ENCODE measurements at regions not wholly inside any gene's neighbourhood (a gene's known extent, or its start where the extent isn't known, plus 50 kb on each side); places are given as distances from the start of the nearest gene placed in this dataset.

DNA sequence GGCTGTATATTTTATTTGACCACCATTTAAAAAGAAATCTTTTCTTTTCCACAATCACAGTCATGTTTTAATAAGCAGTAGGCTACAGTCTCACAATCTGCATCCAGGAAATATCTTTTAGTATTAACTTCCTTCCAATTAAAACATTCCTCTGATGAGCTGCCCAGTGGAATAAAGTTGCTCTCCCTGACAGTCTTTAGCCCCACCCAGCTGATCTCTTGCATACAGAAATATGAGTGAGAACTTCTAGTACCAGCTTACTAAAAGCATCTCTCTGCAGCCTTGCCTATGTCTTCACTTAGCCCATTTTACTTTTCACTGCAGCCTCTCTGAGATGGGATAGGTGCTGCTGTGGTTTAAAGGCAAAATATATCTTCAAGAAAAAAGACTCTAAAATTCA is 143.4 kb upstream of the ANO3 start (continued):
- TF ChIP-seq, protein P1, sequence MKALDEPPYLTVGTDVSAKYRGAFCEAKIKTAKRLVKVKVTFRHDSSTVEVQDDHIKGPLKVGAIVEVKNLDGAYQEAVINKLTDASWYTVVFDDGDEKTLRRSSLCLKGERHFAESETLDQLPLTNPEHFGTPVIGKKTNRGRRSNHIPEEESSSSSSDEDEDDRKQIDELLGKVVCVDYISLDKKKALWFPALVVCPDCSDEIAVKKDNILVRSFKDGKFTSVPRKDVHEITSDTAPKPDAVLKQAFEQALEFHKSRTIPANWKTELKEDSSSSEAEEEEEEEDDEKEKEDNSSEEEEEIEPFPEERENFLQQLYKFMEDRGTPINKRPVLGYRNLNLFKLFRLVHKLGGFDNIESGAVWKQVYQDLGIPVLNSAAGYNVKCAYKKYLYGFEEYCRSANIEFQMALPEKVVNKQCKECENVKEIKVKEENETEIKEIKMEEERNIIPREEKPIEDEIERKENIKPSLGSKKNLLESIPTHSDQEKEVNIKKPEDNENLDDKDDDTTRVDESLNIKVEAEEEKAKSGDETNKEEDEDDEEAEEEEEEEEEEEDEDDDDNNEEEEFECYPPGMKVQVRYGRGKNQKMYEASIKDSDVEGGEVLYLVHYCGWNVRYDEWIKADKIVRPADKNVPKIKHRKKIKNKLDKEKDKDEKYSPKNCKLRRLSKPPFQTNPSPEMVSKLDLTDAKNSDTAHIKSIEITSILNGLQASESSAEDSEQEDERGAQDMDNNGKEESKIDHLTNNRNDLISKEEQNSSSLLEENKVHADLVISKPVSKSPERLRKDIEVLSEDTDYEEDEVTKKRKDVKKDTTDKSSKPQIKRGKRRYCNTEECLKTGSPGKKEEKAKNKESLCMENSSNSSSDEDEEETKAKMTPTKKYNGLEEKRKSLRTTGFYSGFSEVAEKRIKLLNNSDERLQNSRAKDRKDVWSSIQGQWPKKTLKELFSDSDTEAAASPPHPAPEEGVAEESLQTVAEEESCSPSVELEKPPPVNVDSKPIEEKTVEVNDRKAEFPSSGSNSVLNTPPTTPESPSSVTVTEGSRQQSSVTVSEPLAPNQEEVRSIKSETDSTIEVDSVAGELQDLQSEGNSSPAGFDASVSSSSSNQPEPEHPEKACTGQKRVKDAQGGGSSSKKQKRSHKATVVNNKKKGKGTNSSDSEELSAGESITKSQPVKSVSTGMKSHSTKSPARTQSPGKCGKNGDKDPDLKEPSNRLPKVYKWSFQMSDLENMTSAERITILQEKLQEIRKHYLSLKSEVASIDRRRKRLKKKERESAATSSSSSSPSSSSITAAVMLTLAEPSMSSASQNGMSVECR (CRISPR knock-in tag; IDR thresholded peaks at IDR 0.05; ENCODE audit: borderline replicate concordance): no peak
- TF ChIP-seq, protein P2, sequence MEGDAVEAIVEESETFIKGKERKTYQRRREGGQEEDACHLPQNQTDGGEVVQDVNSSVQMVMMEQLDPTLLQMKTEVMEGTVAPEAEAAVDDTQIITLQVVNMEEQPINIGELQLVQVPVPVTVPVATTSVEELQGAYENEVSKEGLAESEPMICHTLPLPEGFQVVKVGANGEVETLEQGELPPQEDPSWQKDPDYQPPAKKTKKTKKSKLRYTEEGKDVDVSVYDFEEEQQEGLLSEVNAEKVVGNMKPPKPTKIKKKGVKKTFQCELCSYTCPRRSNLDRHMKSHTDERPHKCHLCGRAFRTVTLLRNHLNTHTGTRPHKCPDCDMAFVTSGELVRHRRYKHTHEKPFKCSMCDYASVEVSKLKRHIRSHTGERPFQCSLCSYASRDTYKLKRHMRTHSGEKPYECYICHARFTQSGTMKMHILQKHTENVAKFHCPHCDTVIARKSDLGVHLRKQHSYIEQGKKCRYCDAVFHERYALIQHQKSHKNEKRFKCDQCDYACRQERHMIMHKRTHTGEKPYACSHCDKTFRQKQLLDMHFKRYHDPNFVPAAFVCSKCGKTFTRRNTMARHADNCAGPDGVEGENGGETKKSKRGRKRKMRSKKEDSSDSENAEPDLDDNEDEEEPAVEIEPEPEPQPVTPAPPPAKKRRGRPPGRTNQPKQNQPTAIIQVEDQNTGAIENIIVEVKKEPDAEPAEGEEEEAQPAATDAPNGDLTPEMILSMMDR (IDR thresholded peaks at IDR 0.05): no peak
- TF ChIP-seq FOXJ3 (CRISPR knock-in tag; IDR thresholded peaks at IDR 0.05; ENCODE audit: borderline replicate concordance) (no peak), NFYB (CRISPR knock-in tag; conservative IDR thresholded peaks at IDR 0.05; ENCODE audit: low read depth) (no peak)
- TF ChIP-seq, protein P3, sequence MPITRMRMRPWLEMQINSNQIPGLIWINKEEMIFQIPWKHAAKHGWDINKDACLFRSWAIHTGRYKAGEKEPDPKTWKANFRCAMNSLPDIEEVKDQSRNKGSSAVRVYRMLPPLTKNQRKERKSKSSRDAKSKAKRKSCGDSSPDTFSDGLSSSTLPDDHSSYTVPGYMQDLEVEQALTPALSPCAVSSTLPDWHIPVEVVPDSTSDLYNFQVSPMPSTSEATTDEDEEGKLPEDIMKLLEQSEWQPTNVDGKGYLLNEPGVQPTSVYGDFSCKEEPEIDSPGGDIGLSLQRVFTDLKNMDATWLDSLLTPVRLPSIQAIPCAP (CRISPR knock-in tag; IDR thresholded peaks at IDR 0.05): no peak

DNA sequence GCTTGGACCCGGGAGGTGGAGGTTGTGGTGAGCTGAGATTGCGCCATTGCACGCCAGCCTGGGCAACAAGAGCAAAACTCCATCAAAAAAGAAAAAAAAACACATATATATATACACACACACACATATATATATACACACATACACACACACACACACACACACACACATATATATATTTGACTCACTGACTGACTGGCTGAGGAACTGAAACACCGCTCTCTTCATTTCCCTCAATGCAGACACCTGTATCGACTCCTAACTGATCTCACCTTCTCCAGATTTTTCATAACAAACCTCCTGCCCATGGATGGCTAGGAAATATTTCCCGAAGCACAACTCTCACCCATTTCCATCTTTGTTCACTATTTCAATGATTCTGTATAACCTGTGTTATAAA is 140.7 kb upstream of the ANO3 start:
- H3K4me1 Mint-ChIP-seq: peaks cover 2% of the 10 kb centered on the region; the same call in 1 of the 2 replicates
- CTCF ChIA-PET: no interaction called here
- no peaks in the 10 kb centered on the region for H3K9me3 Mint-ChIP-seq

More for the DNA sequence above, 140.7 kb upstream of the ANO3 start:
- 0 out of 2 replicates have a peak overlapping the region, but pooled peaks have one; percentile 30 for H3K27ac Mint-ChIP-seq
- POLR2A ChIA-PET: no interaction called here
- no peaks in the 10 kb centered on the region for H3K36me3 Mint-ChIP-seq
- DNase-seq (ENCODE audit: low spot score) (no peak), ATAC-seq (no peak)
- H3K4me3 Mint-ChIP-seq: no peak overlapping the region
- no peaks in the 10 kb centered on the region for H3K27me3 Mint-ChIP-seq (ENCODE audit: low read depth)
- TF ChIP-seq FOXJ3 (CRISPR knock-in tag; IDR thresholded peaks at IDR 0.05; ENCODE audit: borderline replicate concordance) (no peak), SMAD4 (CRISPR knock-in tag; IDR thresholded peaks at IDR 0.05) (no peak), NFATC4 (CRISPR knock-in tag; IDR thresholded peaks at IDR 0.05) (no peak), MXD4 (CRISPR knock-in tag; IDR thresholded peaks at IDR 0.05; ENCODE audit: borderline replicate concordance) (no peak), ZNF138 (CRISPR knock-in tag; conservative IDR thresholded peaks at IDR 0.05) (no peak), GABPB1 (CRISPR knock-in tag; IDR thresholded peaks at IDR 0.05) (no peak), ESRRA (CRISPR knock-in tag; IDR thresholded peaks at IDR 0.05; ENCODE audit: borderline replicate concordance) (no peak), GRHL2 (CRISPR knock-in tag; IDR thresholded peaks at IDR 0.05; ENCODE audit: insufficient replicate concordance, severe bottlenecking) (no peak)
- TF ChIP-seq, protein P4, sequence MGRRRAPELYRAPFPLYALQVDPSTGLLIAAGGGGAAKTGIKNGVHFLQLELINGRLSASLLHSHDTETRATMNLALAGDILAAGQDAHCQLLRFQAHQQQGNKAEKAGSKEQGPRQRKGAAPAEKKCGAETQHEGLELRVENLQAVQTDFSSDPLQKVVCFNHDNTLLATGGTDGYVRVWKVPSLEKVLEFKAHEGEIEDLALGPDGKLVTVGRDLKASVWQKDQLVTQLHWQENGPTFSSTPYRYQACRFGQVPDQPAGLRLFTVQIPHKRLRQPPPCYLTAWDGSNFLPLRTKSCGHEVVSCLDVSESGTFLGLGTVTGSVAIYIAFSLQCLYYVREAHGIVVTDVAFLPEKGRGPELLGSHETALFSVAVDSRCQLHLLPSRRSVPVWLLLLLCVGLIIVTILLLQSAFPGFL (CRISPR knock-in tag; IDR thresholded peaks at IDR 0.05; ENCODE audit: borderline replicate concordance): no peak
- TF ChIP-seq, protein P5, sequence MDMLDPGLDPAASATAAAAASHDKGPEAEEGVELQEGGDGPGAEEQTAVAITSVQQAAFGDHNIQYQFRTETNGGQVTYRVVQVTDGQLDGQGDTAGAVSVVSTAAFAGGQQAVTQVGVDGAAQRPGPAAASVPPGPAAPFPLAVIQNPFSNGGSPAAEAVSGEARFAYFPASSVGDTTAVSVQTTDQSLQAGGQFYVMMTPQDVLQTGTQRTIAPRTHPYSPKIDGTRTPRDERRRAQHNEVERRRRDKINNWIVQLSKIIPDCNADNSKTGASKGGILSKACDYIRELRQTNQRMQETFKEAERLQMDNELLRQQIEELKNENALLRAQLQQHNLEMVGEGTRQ (CRISPR knock-in tag; IDR thresholded peaks at IDR 0.05): no peak
- TF ChIP-seq, protein P6, sequence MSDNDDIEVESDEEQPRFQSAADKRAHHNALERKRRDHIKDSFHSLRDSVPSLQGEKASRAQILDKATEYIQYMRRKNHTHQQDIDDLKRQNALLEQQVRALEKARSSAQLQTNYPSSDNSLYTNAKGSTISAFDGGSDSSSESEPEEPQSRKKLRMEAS (CRISPR knock-in tag; IDR thresholded peaks at IDR 0.05): no peak
- TF ChIP-seq, protein P7, sequence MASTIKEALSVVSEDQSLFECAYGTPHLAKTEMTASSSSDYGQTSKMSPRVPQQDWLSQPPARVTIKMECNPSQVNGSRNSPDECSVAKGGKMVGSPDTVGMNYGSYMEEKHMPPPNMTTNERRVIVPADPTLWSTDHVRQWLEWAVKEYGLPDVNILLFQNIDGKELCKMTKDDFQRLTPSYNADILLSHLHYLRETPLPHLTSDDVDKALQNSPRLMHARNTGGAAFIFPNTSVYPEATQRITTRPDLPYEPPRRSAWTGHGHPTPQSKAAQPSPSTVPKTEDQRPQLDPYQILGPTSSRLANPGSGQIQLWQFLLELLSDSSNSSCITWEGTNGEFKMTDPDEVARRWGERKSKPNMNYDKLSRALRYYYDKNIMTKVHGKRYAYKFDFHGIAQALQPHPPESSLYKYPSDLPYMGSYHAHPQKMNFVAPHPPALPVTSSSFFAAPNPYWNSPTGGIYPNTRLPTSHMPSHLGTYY (CRISPR knock-in tag; IDR thresholded peaks at IDR 0.05): no peak
